ENCODE measurements at regions not wholly inside any gene's neighbourhood (a gene's known extent, or its start where the extent isn't known, plus 50 kb on each side); places are given as distances from the start of the nearest gene placed in this dataset.

GRCh38 chr7:424961-425793 is 94.5 kb downstream of the PDGFA start:
- H3K9me3 Mint-ChIP-seq = peaks cover 3 to 6% of the 10 kb centered on the region in 2 experiments; a peak in 2 of 5 replicates
- WGBS (ENCODE audit: extremely low coverage, insufficient read length, low lambda C conversion rate) = no CpG with 5 or more reads among the region's 46 CpGs
- Histone ChIP-seq H4K5ac (ENCODE audit: insufficient read length, low read depth, low read length) (no peak overlapping the region), H3K14ac (ENCODE audit: insufficient read depth, low read length) (no peak overlapping the region), H2BK15ac (ENCODE audit: low read depth, low read length) (no peak overlapping the region), H3K27me3 (ENCODE audit: insufficient read depth, low read length) (no peaks in the 10 kb centered on the region), H2BK5ac (ENCODE audit: insufficient read length, low read length) (no peak overlapping the region), H3T11ph (ENCODE audit: low read length) (no peak overlapping the region), H2BK120ac (ENCODE audit: low read depth, low read length, poor library complexity, severe bottlenecking) (no peak overlapping the region), H3K9me3 (ENCODE audit: control insufficient read depth, low read depth, low read length) (no peaks in the 10 kb centered on the region), H3K18ac (ENCODE audit: insufficient read length, low read depth, low read length) (no peak overlapping the region), H3K4me1 (ENCODE audit: insufficient read depth, low read length) (no peaks in the 10 kb centered on the region), H2AFZ (ENCODE audit: low read length) (no peak overlapping the region), H3K79me1 (ENCODE audit: insufficient read depth, low read depth, low read length, poor library complexity, severe bottlenecking) (no peaks in the 10 kb centered on the region), H2BK12ac (ENCODE audit: insufficient read length, low read depth, low read length) (no peak overlapping the region), H4K20me1 (ENCODE audit: control insufficient read depth, insufficient read depth, insufficient read length) (no peaks in the 10 kb centered on the region), H3K23me2 (ENCODE audit: insufficient read length, low read depth, low read length, poor library complexity, severe bottlenecking) (no peaks in the 10 kb centered on the region), H3K79me2 (ENCODE audit: insufficient read depth, low read length) (no peaks in the 10 kb centered on the region), H3K27ac (ENCODE audit: insufficient read length, low read depth, low read length) (no peak overlapping the region), H3K4ac (ENCODE audit: low read depth, low read length) (no peak overlapping the region), H2AK5ac (ENCODE audit: insufficient read length, low read length) (no peak overlapping the region), H3K4me2 (ENCODE audit: insufficient read depth, insufficient read length, low read length) (no peak overlapping the region), H4K91ac (ENCODE audit: insufficient read length, low read depth, low read length) (no peak overlapping the region), H3K56ac (ENCODE audit: insufficient read length, low read depth, low read length) (no peak overlapping the region), H3K9ac (ENCODE audit: extremely low read depth, insufficient read length, low read length) (no peak overlapping the region), H3K23ac (ENCODE audit: insufficient read length, low read depth, low read length) (no peak overlapping the region), H2BK20ac (ENCODE audit: low read depth, low read length, poor library complexity, severe bottlenecking) (no peak overlapping the region), H4K8ac (replicated peaks; ENCODE audit: insufficient read length, low read depth, low read length) (no peak overlapping the region)
- TF ChIP-seq CTCF (conservative IDR thresholded peaks at IDR 0.05) = no peak
- H3K27ac Mint-ChIP-seq = peak overlapping the region in 1 of 3 experiments; percentile 60; a peak in 1 of 7 replicates
- H3K36me3 Mint-ChIP-seq (ENCODE audit: insufficient read depth in 1 of 3, low read depth in 3 of 3) = no peaks in the 10 kb centered on the region
- DNase-seq = no peak
- no peak overlapping the region for H3K4me3 Mint-ChIP-seq
- H3K4me1 Mint-ChIP-seq = peaks cover 8 to 21% of the 10 kb centered on the region in 2 experiments
- H3K27me3 Mint-ChIP-seq (ENCODE audit: low read depth) = peaks cover 8% of the 10 kb centered on the region
